IMR-90 (cell line): ENCODE measurements at regions not wholly inside any gene's neighbourhood (a gene's known extent, or its start where the extent isn't known, plus 50 kb on each side); places are given as distances from the start of the nearest gene placed in this dataset.

ENCODE experiments used
- ATAC-seq: fragments of 200-7000 bp; cut with Tn5 transposase; 2 replicates; pipeline ENCODE4 v1.9.1; 2020; ENCODE audit warnings: low read depth, mild to moderate bottlenecking, moderate library complexity
- BruUV-seq: library from RNA; stranded (reverse); fragments of 400-500 nt; replicated peaks from 2 replicates; lab custom pipeline; 2021; lab: Mats Ljungman, UMichigan
- CTCF ChIA-PET: fragments of 300-600 bp; formaldehyde crosslinking; extraction: SDS; loops from one replicate; lab custom pipeline; 2021; ENCODE audit warnings: antibody characterized with exemption; lab: Yijun Ruan, JAX
- POLR2A ChIA-PET: fragments of 300-600 bp; sonication (Branson Sonifier 250); formaldehyde crosslinking; loops from one replicate; lab custom pipeline; 2022; ENCODE audit warnings: antibody characterized with exemption; ENCODE audit not compliant: unreplicated experiment; lab: Charles Lee
- DNase-seq: peaks from one replicate; pipeline ENCODE4 v3.0.0; 2013
- H2AFZ ChIP-seq: replicated peaks from 2 replicates; pipeline ENCODE3; 2013; ENCODE audit warnings: low read length, mild to moderate bottlenecking; ENCODE audit not compliant: poor library complexity
- H2AK5ac ChIP-seq: 2 replicates; pipeline ENCODE4 v1.6.1; 2013; ENCODE audit warnings: low read depth, low read length, inconsistent platforms
- H2AK9ac ChIP-seq: replicated peaks from 2 replicates; pipeline ENCODE3; 2013; ENCODE audit warnings: mild to moderate bottlenecking, low read depth, low read length, moderate library complexity; ENCODE audit not compliant: poor library complexity
- H2BK120ac ChIP-seq: 2 replicates; pipeline ENCODE4 v1.6.1; 2013; ENCODE audit warnings: low read depth, low read length, inconsistent platforms
- H2BK15ac ChIP-seq: 3 replicates; pipeline ENCODE4 v1.6.1; 2013; ENCODE audit warnings: low read depth, low read length, inconsistent platforms
- H2BK20ac ChIP-seq: 2 replicates; pipeline ENCODE4 v1.6.1; 2013; ENCODE audit warnings: low read depth, mild to moderate bottlenecking, inconsistent platforms, low read length, moderate library complexity
- H2BK5ac ChIP-seq: 2 replicates; pipeline ENCODE4 v1.6.1; 2013; ENCODE audit warnings: mild to moderate bottlenecking, low read depth, low read length, inconsistent platforms; ENCODE audit not compliant: poor library complexity, severe bottlenecking
- H3K14ac ChIP-seq: replicated peaks from 2 replicates; pipeline ENCODE4 v1.6.1; 2013; ENCODE audit warnings: low read depth, low read length, inconsistent platforms
- H3K18ac ChIP-seq: 2 replicates; pipeline ENCODE4 v1.6.1; 2013; ENCODE audit warnings: low read depth, low read length, control low read depth
- H3K23ac ChIP-seq: 2 replicates; pipeline ENCODE4 v1.6.1; 2013; ENCODE audit warnings: low read depth, low read length, inconsistent platforms
- H3K27ac ChIP-seq: 2 replicates; pipeline ENCODE4 v1.5.1; 2013; ENCODE audit warnings: mild to moderate bottlenecking, control low read depth, low read length; ENCODE audit not compliant: insufficient read depth
- H3K27me3 ChIP-seq: 2 replicates; pipeline ENCODE4 v1.6.1; 2013; ENCODE audit warnings: low read length; ENCODE audit not compliant: control insufficient read depth, insufficient read depth
- H3K36me3 ChIP-seq: 2 replicates; pipeline ENCODE4 v1.6.1; 2013; ENCODE audit warnings: low read length, mixed read lengths; ENCODE audit not compliant: control insufficient read depth, insufficient read depth
- H3K4ac ChIP-seq: 2 replicates; pipeline ENCODE4 v1.6.1; 2013; ENCODE audit warnings: low read depth, low read length, inconsistent platforms
- H3K4me1 ChIP-seq: 2 replicates; pipeline ENCODE4 v1.6.1; 2013; ENCODE audit warnings: low read length, mixed read lengths; ENCODE audit not compliant: control insufficient read depth, insufficient read depth
- H3K4me2 ChIP-seq: 2 replicates; pipeline ENCODE4 v1.6.1; 2013; ENCODE audit warnings: low read depth, mild to moderate bottlenecking, control low read depth, low read length, moderate library complexity
- H3K4me3 ChIP-seq: 2 replicates; pipeline ENCODE4 v1.5.1; 2013; ENCODE audit warnings: low read depth, mild to moderate bottlenecking, control low read depth, low read length, moderate library complexity; ENCODE audit not compliant: insufficient read depth
- H3K56ac ChIP-seq: 2 replicates; pipeline ENCODE4 v1.6.1; 2013; ENCODE audit warnings: low read length, inconsistent platforms; ENCODE audit not compliant: insufficient read depth; ENCODE audit errors: extremely low read depth
- H3K79me1 ChIP-seq, 2 experiments: 2 replicates each; pipeline ENCODE4 v1.6.1; 2013; ENCODE audit warnings: low read length in 2 of 2, inconsistent platforms in 1 of 2, low read depth in 1 of 2
- H3K9ac ChIP-seq: 2 replicates; pipeline ENCODE4 v1.6.1; 2013; ENCODE audit warnings: low read depth, low read length, control low read depth
- H3K9me1 ChIP-seq: 2 replicates; pipeline ENCODE4 v1.6.1; 2013; ENCODE audit warnings: low read length, inconsistent platforms; ENCODE audit not compliant: insufficient read depth
- H3K9me3 ChIP-seq: 2 replicates; pipeline ENCODE4 v1.6.1; 2013; ENCODE audit warnings: low read length; ENCODE audit not compliant: control insufficient read depth, insufficient read depth
- H4K20me1 ChIP-seq: 2 replicates; pipeline ENCODE4 v1.6.1; 2013; ENCODE audit warnings: low read length, inconsistent platforms; ENCODE audit not compliant: insufficient read depth
- H4K5ac ChIP-seq: 2 replicates; pipeline ENCODE4 v1.6.1; 2013; ENCODE audit warnings: mild to moderate bottlenecking, low read depth, low read length, control low read depth
- H4K8ac ChIP-seq, 2 experiments: 2 replicates each; pipeline ENCODE4 v1.6.1; 2013; ENCODE audit warnings: low read depth in 2 of 2, low read length in 2 of 2, control low read depth in 1 of 2, inconsistent platforms in 1 of 2
- H4K91ac ChIP-seq: 2 replicates; pipeline ENCODE4 v1.6.1; 2013; ENCODE audit warnings: low read depth, low read length, inconsistent platforms; ENCODE audit not compliant: insufficient read depth
- BHLHE40 ChIP-seq: fragments of 150-350 bp; IDR thresholded peaks from 2 replicates; pipeline ENCODE4 v1.6.1; 2016; ENCODE audit warnings: mild to moderate bottlenecking, low read depth, low read length
- CEBPB ChIP-seq: IDR thresholded peaks from 2 replicates; pipeline ENCODE4 v1.6.1; 2012; ENCODE audit warnings: low read depth, low read length, improper control_type of control experiment
- CHD1 ChIP-seq: IDR thresholded peaks from 2 replicates; pipeline ENCODE4 v1.6.1; 2012; ENCODE audit warnings: low read depth, low read length, improper control_type of control experiment
- FOS ChIP-seq: fragments of 150-350 bp; IDR thresholded peaks from 2 replicates; pipeline ENCODE4 v1.6.1; 2016; ENCODE audit warnings: low read depth, low read length
- MAFK ChIP-seq: IDR thresholded peaks from 2 replicates; pipeline ENCODE4 v1.6.1; 2012; ENCODE audit warnings: low read depth, low read length, improper control_type of control experiment
- MAZ ChIP-seq: IDR thresholded peaks from 2 replicates; pipeline ENCODE4 v1.6.1; 2012; ENCODE audit warnings: low read depth, mild to moderate bottlenecking, low read length, improper control_type of control experiment, moderate library complexity, borderline replicate concordance
- MXI1 ChIP-seq: IDR thresholded peaks from 2 replicates; pipeline ENCODE4 v1.6.1; 2012; ENCODE audit warnings: low read depth, mild to moderate bottlenecking, low read length, moderate library complexity, borderline replicate concordance
- NFE2L2 ChIP-seq: fragments of 150-350 bp; IDR thresholded peaks from 2 replicates; pipeline ENCODE4 v1.6.1; 2016; ENCODE audit warnings: low read depth, mild to moderate bottlenecking, low read length
- POLR2A ChIP-seq: IDR thresholded peaks from 2 replicates; pipeline ENCODE4 v1.6.1; 2012; ENCODE audit warnings: mild to moderate bottlenecking, low read depth, low read length
- RAD21 ChIP-seq: IDR thresholded peaks from 2 replicates; pipeline ENCODE4 v1.6.1; 2012; ENCODE audit warnings: low read length, improper control_type of control experiment
- RCOR1 ChIP-seq: IDR thresholded peaks from 2 replicates; pipeline ENCODE4 v1.6.1; 2012; ENCODE audit warnings: mild to moderate bottlenecking, low read length, improper control_type of control experiment; ENCODE audit not compliant: insufficient replicate concordance
- RFX5 ChIP-seq: IDR thresholded peaks from 2 replicates; pipeline ENCODE4 v1.8.0; 2012; ENCODE audit warnings: low read depth, mild to moderate bottlenecking, low read length, moderate library complexity
- SMC3 ChIP-seq: fragments of 150-350 bp; IDR thresholded peaks from 2 replicates; pipeline ENCODE4 v1.6.1; 2016; ENCODE audit warnings: low read depth, mild to moderate bottlenecking, antibody characterized with exemption, low read length, moderate library complexity
- USF2 ChIP-seq: fragments of 150-350 bp; IDR thresholded peaks from 2 replicates; pipeline ENCODE4 v1.6.1; 2017; ENCODE audit warnings: mild to moderate bottlenecking, antibody characterized with exemption, low read length, low read depth
- WGBS, 2 experiments: methylation state at CpG; one replicate each; pipeline versions ENCODE4 v1.1.5 to v1.1.7; 2013; ENCODE audit warnings: missing lambda C conversion rate in 2 of 2; ENCODE audit not compliant: insufficient read length in 1 of 2; ENCODE audit errors: extremely low coverage in 2 of 2; 5-methylcytosine and 5-hydroxymethylcytosine counted together
- dilution Hi-C: fragments of 300-500 bp; cut with HindIII; formaldehyde crosslinking; loops from one replicate; pipeline ENCODE4 v1.14.3; 2018; ENCODE audit warnings: low sequenced_read_pairs; ENCODE audit not compliant: unreplicated experiment
- in situ Hi-C: fragments of 300-500 bp; cut with MboI; formaldehyde crosslinking; loops from 3 replicates; pipeline ENCODE4 v1.14.3; 2019; ENCODE audit warnings: low sequenced_read_pairs, inconsistent platforms, mixed read lengths
- intact Hi-C: fragments of 100-400 bp; cut with micrococcal nuclease; formaldehyde crosslinking; loops from 2 replicates; pipeline ENCODE4 v1.10.0; 2022
- TF ChIP-seq, protein P1 (sequence below): fragments of 150-350 bp; IDR thresholded peaks from 2 replicates; pipeline ENCODE4 v1.6.1; 2016; ENCODE audit warnings: low read depth, mild to moderate bottlenecking, low read length, moderate library complexity, borderline replicate concordance
- TF ChIP-seq, protein P2 (sequence below): conservative IDR thresholded peaks from 2 replicates; pipeline ENCODE4 v1.5.1; 2012; ENCODE audit warnings: mild to moderate bottlenecking, low read depth, low read length, improper control_type of control experiment

- Histone ChIP-seq H4K8ac (no peak overlapping the region), H3K9me1 (no peaks in the 10 kb centered on the region), H3K79me1 (no peaks in the 10 kb centered on the region), H3K27me3 (no peaks in the 10 kb centered on the region), H3K9ac (no peak overlapping the region), H3K27ac (no peak overlapping the region), H3K4me1 (no peaks in the 10 kb centered on the region), H2BK15ac (no peak overlapping the region), H3K4ac (no peak overlapping the region), H4K91ac (no peak overlapping the region), H3K4me2 (no peak overlapping the region), H2BK5ac (no peak overlapping the region), H3K14ac (no peak overlapping the region), H3K4me3 (no peak overlapping the region), H2BK20ac (no peak overlapping the region), H2AK9ac (no peak overlapping the region), H3K18ac (no peak overlapping the region), H2AFZ (no peak overlapping the region), H4K5ac (no peak overlapping the region), H4K20me1 (no peaks in the 10 kb centered on the region), H2AK5ac (no peak overlapping the region), H3K56ac (no peak overlapping the region), H3K36me3 (no peaks in the 10 kb centered on the region), H3K9me3 (no peaks in the 10 kb centered on the region), H3K23ac (no peak overlapping the region), H2BK120ac (no peak overlapping the region)
- POLR2A ChIA-PET = no interaction called here
- no CpG with 5 or more reads among the region's 6 CpGs for WGBS, 2 experiments
- CTCF ChIA-PET = interaction anchor here (0.7 kb wide), 1 partner anchor 16 kb away, joined by 3 read pairs; no protein-coding TSS in a partner anchor
- intact Hi-C loops (loop anchor here (2.0 to 10.0 kb wide), 2 partner anchors 229 to 797 kb away; no protein-coding TSS in a partner anchor), in situ Hi-C loops (no loop called here), dilution Hi-C loops (no loop called here)
- DNase-seq (no peak), ATAC-seq (no peak)
- no peak for TF ChIP-seq RFX5
- no peak for TF ChIP-seq SMC3
- no peak for TF ChIP-seq NFE2L2
- TF ChIP-seq, protein P1, sequence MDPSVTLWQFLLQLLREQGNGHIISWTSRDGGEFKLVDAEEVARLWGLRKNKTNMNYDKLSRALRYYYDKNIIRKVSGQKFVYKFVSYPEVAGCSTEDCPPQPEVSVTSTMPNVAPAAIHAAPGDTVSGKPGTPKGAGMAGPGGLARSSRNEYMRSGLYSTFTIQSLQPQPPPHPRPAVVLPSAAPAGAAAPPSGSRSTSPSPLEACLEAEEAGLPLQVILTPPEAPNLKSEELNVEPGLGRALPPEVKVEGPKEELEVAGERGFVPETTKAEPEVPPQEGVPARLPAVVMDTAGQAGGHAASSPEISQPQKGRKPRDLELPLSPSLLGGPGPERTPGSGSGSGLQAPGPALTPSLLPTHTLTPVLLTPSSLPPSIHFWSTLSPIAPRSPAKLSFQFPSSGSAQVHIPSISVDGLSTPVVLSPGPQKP = no peak
- TF ChIP-seq MXI1 = no peak
- no peak for TF ChIP-seq MAFK
- TF ChIP-seq RAD21 = no peak
- TF ChIP-seq POLR2A = no peak
- TF ChIP-seq MAZ = no peak
- no peak for TF ChIP-seq FOS
- no peak for TF ChIP-seq BHLHE40
- TF ChIP-seq, protein P2, sequence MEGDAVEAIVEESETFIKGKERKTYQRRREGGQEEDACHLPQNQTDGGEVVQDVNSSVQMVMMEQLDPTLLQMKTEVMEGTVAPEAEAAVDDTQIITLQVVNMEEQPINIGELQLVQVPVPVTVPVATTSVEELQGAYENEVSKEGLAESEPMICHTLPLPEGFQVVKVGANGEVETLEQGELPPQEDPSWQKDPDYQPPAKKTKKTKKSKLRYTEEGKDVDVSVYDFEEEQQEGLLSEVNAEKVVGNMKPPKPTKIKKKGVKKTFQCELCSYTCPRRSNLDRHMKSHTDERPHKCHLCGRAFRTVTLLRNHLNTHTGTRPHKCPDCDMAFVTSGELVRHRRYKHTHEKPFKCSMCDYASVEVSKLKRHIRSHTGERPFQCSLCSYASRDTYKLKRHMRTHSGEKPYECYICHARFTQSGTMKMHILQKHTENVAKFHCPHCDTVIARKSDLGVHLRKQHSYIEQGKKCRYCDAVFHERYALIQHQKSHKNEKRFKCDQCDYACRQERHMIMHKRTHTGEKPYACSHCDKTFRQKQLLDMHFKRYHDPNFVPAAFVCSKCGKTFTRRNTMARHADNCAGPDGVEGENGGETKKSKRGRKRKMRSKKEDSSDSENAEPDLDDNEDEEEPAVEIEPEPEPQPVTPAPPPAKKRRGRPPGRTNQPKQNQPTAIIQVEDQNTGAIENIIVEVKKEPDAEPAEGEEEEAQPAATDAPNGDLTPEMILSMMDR = no peak
- TF ChIP-seq CHD1 = no peak
- no peak for TF ChIP-seq USF2
- no peak for TF ChIP-seq RCOR1
- TF ChIP-seq CEBPB = no peak
- BruUV-seq = no TSS peak
These were observed 68.4 kb upstream of the PDZD8 start for GRCh38 chr10:117443686-117444041.
